HCT116 (cell line): ENCODE measurements at regions not wholly inside any gene's neighbourhood (a gene's known extent, or its start where the extent isn't known, plus 50 kb on each side); places are given as distances from the start of the nearest gene placed in this dataset.

ENCODE experiments used
- CEBPB ChIP-seq: IDR thresholded peaks from 2 replicates; pipeline ENCODE4 v1.6.1; 2012; ENCODE audit warnings: low read depth
- CTCF ChIP-seq, 3 experiments: fragments of 200-600 bp in 1 of 3; sonication (generic) in 1 of 3; IDR thresholded peaks in 2 of 3; conservative IDR thresholded peaks in 1 of 3; 2 replicates each; pipeline ENCODE4 v1.5.1; 2012 to 2017; ENCODE audit warnings: low read depth in 2 of 3, low read length in 2 of 3, antibody characterized with exemption in 1 of 3, borderline replicate concordance in 1 of 3, control low read depth in 1 of 3, mild to moderate bottlenecking in 1 of 3, mixed read lengths in 1 of 3, mixed run types in 1 of 3, moderate library complexity in 1 of 3; ENCODE audit not compliant: insufficient read depth in 1 of 3
- EGR1 ChIP-seq: IDR thresholded peaks from 2 replicates; pipeline ENCODE4 v1.6.1; 2012; ENCODE audit warnings: low read depth
- ELF1 ChIP-seq: IDR thresholded peaks from 2 replicates; pipeline ENCODE4 v1.6.1; 2012; ENCODE audit warnings: low read depth, borderline replicate concordance
- EZH2 ChIP-seq: fragments of 200-600 bp; sonication (generic); IDR thresholded peaks from 2 replicates; pipeline ENCODE4 v1.6.1; 2017; ENCODE audit warnings: antibody characterized with exemption, mixed run types
- EZH2phosphoT487 ChIP-seq: fragments of 200-600 bp; IDR thresholded peaks from 2 replicates; pipeline ENCODE4 v1.6.1; 2018; ENCODE audit warnings: antibody characterized with exemption, borderline replicate concordance
- MAX ChIP-seq: IDR thresholded peaks from 2 replicates; pipeline ENCODE4 v1.6.1; 2012
- POLR2A ChIP-seq: IDR thresholded peaks from 2 replicates; pipeline ENCODE4 v1.7.0; 2011; ENCODE audit warnings: borderline replicate concordance; ENCODE audit not compliant: insufficient read depth, insufficient read length; ENCODE audit errors: extremely low read depth
- POLR2AphosphoS5 ChIP-seq: IDR thresholded peaks from 2 replicates; pipeline ENCODE4 v1.6.1; 2011; ENCODE audit warnings: mild to moderate bottlenecking, low read depth, low read length, moderate library complexity
- SRF ChIP-seq: IDR thresholded peaks from 2 replicates; pipeline ENCODE4 v1.6.1; 2012; ENCODE audit warnings: low read depth
- TCF7L2 ChIP-seq: IDR thresholded peaks from 2 replicates; pipeline ENCODE4 v1.7.0; 2011; ENCODE audit warnings: borderline replicate concordance, inconsistent platforms; ENCODE audit not compliant: insufficient read depth, insufficient read length; ENCODE audit errors: extremely low read depth
- YY1 ChIP-seq: IDR thresholded peaks from 2 replicates; pipeline ENCODE4 v1.6.1; 2011; ENCODE audit warnings: low read length, low read depth, moderate library complexity, mild to moderate bottlenecking; ENCODE audit not compliant: insufficient replicate concordance; ENCODE audit errors: extremely low read depth
- ZFX ChIP-seq: fragments of 450-650 bp; IDR thresholded peaks from 2 replicates; pipeline ENCODE4 v1.6.1; 2017
- ZNF274 ChIP-seq: fragments of 200-500 bp; sonication (Bioruptor generic); IDR thresholded peaks from 2 replicates; pipeline ENCODE4 v1.6.1; 2014; ENCODE audit warnings: mild to moderate bottlenecking, low read depth, low read length, inconsistent platforms

GRCh38 chr12:28857369-28857768 lies 291.7 kb upstream of the FAR2 start:
- TF ChIP-seq ZNF274 (no peak), CTCF (IDR thresholded peaks at IDR 0.05 in 2 of 3, conservative IDR thresholded peaks at IDR 0.05 in 1 of 3; ENCODE audit: borderline replicate concordance in 1 of 3, insufficient read depth in 1 of 3, low read depth in 2 of 3, low read length in 2 of 3) (no peak), EZH2 (no peak), POLR2A (no peak), TCF7L2 (no peak), MAX (no peak), YY1 (no peak), ZFX (no peak), CEBPB (no peak), EZH2phosphoT487 (no peak), EGR1 (no peak), POLR2AphosphoS5 (no peak), ELF1 (no peak), SRF (no peak)
